ENCODE measurements at regions not wholly inside any gene's neighbourhood (a gene's known extent, or its start where the extent isn't known, plus 50 kb on each side); places are given as distances from the start of the nearest gene placed in this dataset.

DNA sequence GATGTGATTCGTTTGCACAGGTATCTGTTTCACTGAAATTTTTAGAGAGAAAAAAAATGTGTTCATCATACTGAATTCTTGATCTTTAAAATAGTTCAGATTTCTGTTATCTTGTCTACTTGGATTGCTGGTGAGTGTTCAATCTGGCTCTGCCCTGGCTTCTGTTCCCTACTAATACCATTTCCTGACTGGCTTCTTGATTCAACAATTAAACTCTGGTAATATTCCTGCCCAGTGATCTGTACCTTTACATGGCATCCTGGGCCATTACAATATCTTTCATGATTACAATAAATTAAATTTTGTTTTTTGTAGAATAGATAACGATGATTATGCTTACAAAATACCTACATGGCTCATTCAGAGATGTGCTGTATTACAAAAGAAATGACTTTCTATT lies 1388.0 kb upstream of the TENM3 start:
- DNase-seq (ENCODE audit: extremely low spot score, insufficient read length, low read depth) (no peak), FAIRE-seq (no peak)

- DNase-seq (ENCODE audit: extremely low spot score, insufficient read length, low read depth), result no peak
- no peak for FAIRE-seq
Measured at GRCh38 chr4:180860089-180860720, 1383.0 kb upstream of the TENM3 start.

- DNase-seq (ENCODE audit: extremely low spot score, insufficient read length, low read depth) (no peak), FAIRE-seq (no peak)
Measured at GRCh38 chr4:180861651-180862050, 1381.6 kb upstream of the TENM3 start.

- DNase-seq (ENCODE audit: extremely low spot score, insufficient read length, low read depth) (no peak), FAIRE-seq (no peak)
Measured at GRCh38 chr4:180866933-180867643, 1376.1 kb upstream of the TENM3 start.

DNA sequence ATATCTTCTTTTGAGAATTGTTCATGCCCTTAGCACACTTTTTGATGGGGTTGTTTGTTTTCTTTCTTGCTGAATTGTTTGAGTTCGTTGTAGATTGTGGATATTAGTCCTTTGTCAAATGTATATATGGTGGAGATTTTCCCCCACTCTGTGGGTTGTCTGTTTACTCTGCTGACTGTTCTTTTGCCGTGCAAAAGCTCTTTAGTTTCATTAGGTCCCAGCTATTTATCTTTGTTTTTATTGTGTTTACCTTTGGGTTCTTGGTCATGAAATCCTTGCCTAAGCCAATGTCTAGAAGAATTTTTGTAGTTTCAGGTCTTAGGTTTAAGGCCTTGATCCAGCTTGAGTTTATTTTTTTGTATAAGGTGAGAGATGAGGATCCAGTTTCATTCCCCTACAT lies 1372.6 kb upstream of the TENM3 start:
- no peak for DNase-seq (ENCODE audit: extremely low spot score, insufficient read length, low read depth)
- FAIRE-seq, result no peak

DNA sequence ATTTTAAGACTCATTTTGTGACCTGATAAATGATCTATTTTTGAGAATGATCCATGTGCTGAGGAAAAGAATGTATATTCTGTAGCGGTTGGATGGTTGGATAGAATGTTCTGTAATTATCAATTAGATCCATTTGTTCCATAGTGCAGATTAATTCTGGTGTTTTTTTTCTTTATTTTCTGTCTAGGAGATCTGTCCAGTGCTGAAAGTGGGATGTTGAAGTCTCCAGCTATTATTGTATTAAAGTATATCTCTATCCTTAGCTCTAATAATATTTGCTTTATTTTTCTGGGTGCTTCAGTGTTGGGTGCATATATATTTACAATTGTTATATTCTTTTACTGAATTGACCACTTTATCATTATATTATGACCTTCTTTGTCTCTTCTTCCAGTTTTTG lies 1344.9 kb upstream of the TENM3 start:
- FAIRE-seq (no peak), DNase-seq (ENCODE audit: extremely low spot score, insufficient read length, low read depth) (no peak)

DNA sequence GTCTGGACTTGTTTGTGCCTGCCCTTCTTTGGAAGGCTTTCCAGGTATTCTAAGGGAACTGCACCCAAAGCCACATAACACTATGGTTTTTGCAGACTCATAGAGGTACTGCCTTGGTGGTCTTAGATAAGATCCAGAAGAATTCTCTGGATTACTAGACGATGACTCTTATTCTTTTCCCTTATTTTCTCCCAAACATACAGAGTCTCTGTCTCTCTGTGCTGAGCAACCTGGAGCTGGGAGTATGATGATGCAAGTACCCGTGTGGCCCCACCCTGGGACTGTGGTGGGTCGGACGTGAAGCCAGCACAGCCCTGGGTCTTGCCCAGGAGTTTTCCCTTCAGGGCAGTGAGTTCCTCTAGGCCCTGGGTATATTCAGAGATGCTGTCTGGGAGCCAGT lies 1342.4 kb upstream of the TENM3 start:
- FAIRE-seq, result no peak
- no peak for DNase-seq (ENCODE audit: extremely low spot score, insufficient read length, low read depth)

GRCh38 chr4:180909279-180909678 lies 1333.9 kb upstream of the TENM3 start:
- no peak for FAIRE-seq

GRCh38 chr4:180913750-180914149 lies 1329.5 kb upstream of the TENM3 start:
- no peak for DNase-seq (ENCODE audit: extremely low spot score, insufficient read length, low read depth)

More at GRCh38 chr4:180909279-180909678, 1333.9 kb upstream of the TENM3 start:
- DNase-seq (ENCODE audit: extremely low spot score, insufficient read length, low read depth), result no peak

GRCh38 chr4:180923486-180923885 lies 1319.7 kb upstream of the TENM3 start:
- FAIRE-seq, result no peak
- no peak for DNase-seq (ENCODE audit: extremely low spot score, insufficient read length, low read depth)

More at GRCh38 chr4:180913750-180914149, 1329.5 kb upstream of the TENM3 start:
- no peak for FAIRE-seq

DNA sequence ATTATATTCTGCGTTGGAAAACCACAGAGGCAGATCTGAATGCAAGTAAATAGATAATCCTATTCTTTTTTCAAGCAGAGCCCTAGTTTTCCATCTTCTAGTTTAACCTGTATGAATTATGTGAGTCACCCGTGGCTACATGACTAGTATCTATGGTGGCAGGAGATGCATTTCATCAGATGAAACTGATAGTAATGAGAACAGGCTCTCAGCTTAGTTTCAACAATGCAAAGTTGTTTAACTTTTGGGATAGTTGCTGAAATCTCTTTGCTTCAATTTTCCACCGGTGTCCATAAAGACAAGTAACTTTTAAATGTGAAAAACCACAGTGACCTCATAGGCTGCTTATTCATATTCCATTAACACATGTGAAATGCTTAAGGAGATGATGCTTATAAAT lies 1317.4 kb upstream of the TENM3 start:
- DNase-seq (ENCODE audit: extremely low spot score, insufficient read length, low read depth) (no peak), FAIRE-seq (no peak)

- FAIRE-seq (no peak), DNase-seq (ENCODE audit: extremely low spot score, insufficient read length, low read depth) (no peak)
Measured at GRCh38 chr4:180926277-180926676, 1316.9 kb upstream of the TENM3 start.

- DNase-seq (ENCODE audit: extremely low spot score, insufficient read length, low read depth) (no peak), FAIRE-seq (no peak)
Measured at GRCh38 chr4:180932370-180933001, 1310.7 kb upstream of the TENM3 start.

GRCh38 chr4:180937083-180937482 lies 1306.1 kb upstream of the TENM3 start:
- FAIRE-seq, result no peak
- no peak for DNase-seq (ENCODE audit: extremely low spot score, insufficient read length, low read depth)

DNA sequence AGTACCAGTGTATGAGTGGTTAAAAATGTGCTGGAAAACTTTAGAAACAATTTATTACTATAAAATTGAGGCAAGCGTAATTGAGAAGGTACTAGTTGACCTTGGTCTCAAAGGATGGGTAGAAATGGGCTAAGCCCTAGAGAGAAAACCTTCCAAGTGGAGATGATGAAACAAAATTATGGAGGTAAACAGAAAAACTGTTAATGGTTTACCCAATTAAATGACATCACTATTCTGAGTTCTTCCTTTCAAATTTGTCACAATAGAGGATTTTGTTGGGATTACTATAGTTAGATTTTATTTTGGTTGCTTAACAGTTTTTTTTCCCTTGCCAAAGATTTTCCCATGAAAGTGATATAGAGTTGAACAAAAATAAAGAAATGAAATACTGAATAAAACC lies 1302.5 kb upstream of the TENM3 start:
- no peak for DNase-seq (ENCODE audit: extremely low spot score, insufficient read length, low read depth)
- FAIRE-seq, result no peak

GRCh38 chr4:180942367-180942916 lies 1300.8 kb upstream of the TENM3 start:
- DNase-seq (ENCODE audit: extremely low spot score, insufficient read length, low read depth) (no peak), FAIRE-seq (no peak)

DNA sequence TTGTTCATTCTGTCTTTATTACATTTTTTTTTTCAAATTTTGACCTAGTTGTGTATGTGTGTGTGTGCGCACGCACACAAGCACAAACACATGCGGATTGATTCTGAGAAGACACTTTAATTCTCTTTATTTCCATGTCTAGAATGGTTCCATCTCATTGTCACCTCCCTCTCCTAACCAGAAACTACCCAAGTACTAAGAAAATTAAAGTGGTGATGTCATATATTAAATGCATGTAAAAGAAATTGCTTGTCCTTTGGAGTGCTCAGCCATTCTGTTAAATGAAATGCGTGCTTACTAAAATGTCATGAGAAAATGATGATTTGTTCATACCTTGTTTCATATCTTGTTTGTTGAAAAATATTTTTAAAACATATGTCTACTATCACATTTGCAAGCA lies 1297.0 kb upstream of the TENM3 start:
- DNase-seq (ENCODE audit: extremely low spot score, insufficient read length, low read depth) (no peak), FAIRE-seq (no peak)

DNA sequence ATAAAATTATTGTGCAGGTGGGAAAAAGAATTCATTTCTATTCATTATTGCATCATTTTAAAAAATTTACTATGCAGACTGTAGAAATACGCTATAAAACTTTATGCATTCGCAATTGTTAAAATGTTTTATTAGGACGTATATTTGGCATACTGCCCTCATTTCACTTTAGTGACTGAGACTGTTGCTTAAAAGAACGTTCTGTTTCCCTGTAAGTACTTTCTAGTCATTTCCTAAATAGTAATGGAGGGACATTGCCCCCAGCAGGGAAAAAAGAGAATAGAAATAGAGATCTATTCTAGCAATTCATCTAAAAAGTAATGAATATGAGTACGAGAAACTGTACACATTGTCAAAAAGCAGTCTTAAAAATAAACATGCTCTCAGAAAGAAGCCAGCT lies 1295.8 kb upstream of the TENM3 start:
- DNase-seq (ENCODE audit: extremely low spot score, insufficient read length, low read depth) (no peak), FAIRE-seq (no peak)

- no peak for FAIRE-seq
- DNase-seq (ENCODE audit: extremely low spot score, insufficient read length, low read depth), result no peak
Measured at GRCh38 chr4:180949424-180950213, 1293.6 kb upstream of the TENM3 start.

DNA sequence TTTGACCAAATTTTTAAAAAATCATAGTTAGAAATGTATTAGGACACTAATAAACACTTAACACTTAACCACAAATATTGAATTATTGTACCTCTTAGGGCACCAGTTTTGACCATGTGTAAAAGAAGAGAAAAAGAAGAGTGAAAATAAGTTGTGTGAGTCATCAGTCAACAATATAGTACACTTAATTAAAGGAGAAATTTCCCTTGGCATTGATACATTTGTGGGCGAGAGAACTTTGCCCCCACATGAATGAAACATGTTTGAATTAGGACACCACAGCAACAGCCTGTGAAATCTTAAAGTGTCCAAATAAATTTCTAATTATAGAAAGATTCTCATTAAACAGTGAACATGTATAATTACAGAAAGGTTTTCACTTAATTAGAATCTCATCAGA lies 1292.8 kb upstream of the TENM3 start:
- DNase-seq (ENCODE audit: extremely low spot score, insufficient read length, low read depth) (no peak), FAIRE-seq (no peak)
